ENCODE measurements at regions not wholly inside any gene's neighbourhood (a gene's known extent, or its start where the extent isn't known, plus 50 kb on each side); places are given as distances from the start of the nearest gene placed in this dataset.

- DNase-seq = no peak
These were observed 548.1 kb downstream of the LTN1 start for GRCh38 chr21:28444557-28444956.

- no peak for DNase-seq
These were observed 548.6 kb downstream of the LTN1 start for GRCh38 chr21:28444111-28444510.

GRCh38 chr21:28442624-28443023, 550.1 kb downstream of the LTN1 start:
- no peak for DNase-seq

- DNase-seq = no peak
These were observed 550.6 kb downstream of the LTN1 start for GRCh38 chr21:28442085-28442484.

GRCh38 chr21:28439788-28440187, 552.9 kb downstream of the LTN1 start:
- DNase-seq = no peak

- DNase-seq = no peak
These were observed 553.4 kb downstream of the LTN1 start for GRCh38 chr21:28439251-28439650.

- no peak for DNase-seq
These were observed 555.6 kb downstream of the LTN1 start for GRCh38 chr21:28437061-28437460.

- DNase-seq = no peak
These were observed 556.3 kb downstream of the LTN1 start for GRCh38 chr21:28436286-28436932.

GRCh38 chr21:28431527-28432200, 561.0 kb downstream of the LTN1 start:
- DNase-seq = no peak

GRCh38 chr21:28431022-28431421, 561.7 kb downstream of the LTN1 start:
- DNase-seq = no peak

- DNase-seq = no peak
These were observed 563.5 kb downstream of the LTN1 start for GRCh38 chr21:28429161-28429560.

GRCh38 chr21:28427394-28428022, 565.2 kb downstream of the LTN1 start:
- no peak for DNase-seq

- DNase-seq = no peak
These were observed 566.1 kb downstream of the LTN1 start for GRCh38 chr21:28426545-28426944.

GRCh38 chr21:28423521-28424190, 569.0 kb downstream of the LTN1 start:
- DNase-seq = no peak

GRCh38 chr21:28421716-28422524, 570.8 kb downstream of the LTN1 start:
- DNase-seq = no peak

- no peak for DNase-seq
These were observed 572.9 kb downstream of the LTN1 start for GRCh38 chr21:28419811-28420210.

GRCh38 chr21:28418726-28419514, 573.8 kb downstream of the LTN1 start:
- DNase-seq = no peak

- DNase-seq = no peak
These were observed 582.4 kb downstream of the LTN1 start for GRCh38 chr21:28410256-28410655.

- DNase-seq = no peak
These were observed 590.1 kb downstream of the LTN1 start for GRCh38 chr21:28402616-28402989.

GRCh38 chr21:28397040-28397439, 595.6 kb downstream of the LTN1 start:
- DNase-seq = no peak

- no peak for DNase-seq
These were observed 596.3 kb downstream of the LTN1 start for GRCh38 chr21:28396421-28396820.

GRCh38 chr21:28393279-28393678, 599.4 kb downstream of the LTN1 start:
- no peak for DNase-seq

Measured in central memory CD4-positive, alpha-beta T cell (primary cell).